GM10266 (cell line): ENCODE measurements at regions not wholly inside any gene's neighbourhood (a gene's known extent, or its start where the extent isn't known, plus 50 kb on each side); places are given as distances from the start of the nearest gene placed in this dataset.

ENCODE experiments used
- DNase-seq: peaks from one replicate; pipeline ENCODE4 v3.0.0; 2012; ENCODE audit errors: extremely low spot score
- TF ChIP-seq, protein P1 (sequence below): IDR thresholded peaks from 2 replicates; pipeline ENCODE4 v1.5.1; 2012; ENCODE audit warnings: mild to moderate bottlenecking, low read depth; ENCODE audit not compliant: control insufficient read depth, insufficient read depth; ENCODE audit errors: missing control alignments

- DNase-seq: no peak
- TF ChIP-seq, protein P1, sequence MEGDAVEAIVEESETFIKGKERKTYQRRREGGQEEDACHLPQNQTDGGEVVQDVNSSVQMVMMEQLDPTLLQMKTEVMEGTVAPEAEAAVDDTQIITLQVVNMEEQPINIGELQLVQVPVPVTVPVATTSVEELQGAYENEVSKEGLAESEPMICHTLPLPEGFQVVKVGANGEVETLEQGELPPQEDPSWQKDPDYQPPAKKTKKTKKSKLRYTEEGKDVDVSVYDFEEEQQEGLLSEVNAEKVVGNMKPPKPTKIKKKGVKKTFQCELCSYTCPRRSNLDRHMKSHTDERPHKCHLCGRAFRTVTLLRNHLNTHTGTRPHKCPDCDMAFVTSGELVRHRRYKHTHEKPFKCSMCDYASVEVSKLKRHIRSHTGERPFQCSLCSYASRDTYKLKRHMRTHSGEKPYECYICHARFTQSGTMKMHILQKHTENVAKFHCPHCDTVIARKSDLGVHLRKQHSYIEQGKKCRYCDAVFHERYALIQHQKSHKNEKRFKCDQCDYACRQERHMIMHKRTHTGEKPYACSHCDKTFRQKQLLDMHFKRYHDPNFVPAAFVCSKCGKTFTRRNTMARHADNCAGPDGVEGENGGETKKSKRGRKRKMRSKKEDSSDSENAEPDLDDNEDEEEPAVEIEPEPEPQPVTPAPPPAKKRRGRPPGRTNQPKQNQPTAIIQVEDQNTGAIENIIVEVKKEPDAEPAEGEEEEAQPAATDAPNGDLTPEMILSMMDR: no peak
These were observed 66.0 kb upstream of the PHOX2B start for GRCh38 chr4:41814565-41814964.

- TF ChIP-seq, protein P1: no peak
These were observed 58.3 kb upstream of the PHOX2B start for GRCh38 chr4:41806807-41807206.

DNA sequence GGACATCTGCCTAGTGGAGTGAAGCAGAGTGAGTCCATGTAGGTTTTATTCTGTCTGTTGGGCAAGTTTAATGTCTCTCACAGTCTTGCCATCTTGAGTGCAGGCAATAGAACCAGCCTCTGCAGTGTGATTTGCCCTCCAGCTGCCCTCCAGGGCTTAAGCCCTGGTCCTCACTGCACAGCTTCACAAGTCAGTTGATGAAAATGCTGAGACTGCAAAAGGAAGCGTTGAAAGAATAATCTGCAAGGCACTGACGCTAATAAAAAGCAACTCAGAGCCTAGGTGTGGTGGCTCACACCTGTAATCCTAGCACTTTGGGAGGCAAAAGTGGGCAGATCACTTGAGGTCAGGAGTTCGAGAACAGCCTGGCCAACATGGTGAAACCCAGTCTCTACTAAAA is 54.1 kb upstream of the PHOX2B start:
- no peak for DNase-seq
- TF ChIP-seq, protein P1: no peak

More at GRCh38 chr4:41806807-41807206, 58.3 kb upstream of the PHOX2B start:
- no peak for DNase-seq

DNA sequence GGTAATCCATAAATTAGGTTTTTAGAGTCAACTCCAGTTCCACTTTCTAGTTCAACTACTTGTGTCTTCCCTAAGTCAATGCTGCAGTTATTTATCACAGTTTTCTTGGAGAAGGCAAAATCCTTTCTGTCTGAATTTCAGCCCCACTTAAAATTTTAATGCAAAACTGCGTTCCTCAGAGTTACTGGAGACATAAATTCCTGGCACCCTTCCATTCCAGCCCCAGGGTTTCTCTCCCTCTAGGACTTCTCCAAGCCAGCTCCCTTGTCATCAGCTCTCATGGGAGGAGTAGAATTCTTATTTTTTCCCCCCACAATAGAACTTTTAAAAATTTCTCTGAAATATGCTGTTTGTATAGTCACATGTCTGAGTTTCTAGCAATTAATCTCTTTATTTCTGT is 50.6 kb upstream of the PHOX2B start:
- TF ChIP-seq, protein P1: no peak
- DNase-seq: no peak
